Upper lobe of right lung (tissue), 1 donor: ENCODE measurements at regions not wholly inside any gene's neighbourhood (a gene's known extent, or its start where the extent isn't known, plus 50 kb on each side); places are given as distances from the start of the nearest gene placed in this dataset.

ENCODE experiments used
- ATAC-seq: fragments of 200-7000 bp; cut with Tn5 transposase; one replicate; pipeline ENCODE4 v1.9.1; 2020; ENCODE audit warnings: mild to moderate bottlenecking, moderate library complexity
- DNase-seq: peaks from one replicate; pipeline ENCODE4 v3.0.0-alpha.2; 2020
- H3K27ac ChIP-seq: fragments of 200-600 bp; one replicate; pipeline ENCODE4 v1.8.0; 2022
- H3K27me3 ChIP-seq: fragments of 200-600 bp; one replicate; pipeline ENCODE4 v1.8.0; 2022; ENCODE audit warnings: mild to moderate bottlenecking
- H3K36me3 ChIP-seq: fragments of 200-600 bp; one replicate; pipeline ENCODE4 v1.8.0; 2022
- H3K4me1 ChIP-seq: fragments of 200-600 bp; one replicate; pipeline ENCODE4 v1.8.0; 2022
- H3K4me3 ChIP-seq: fragments of 200-600 bp; one replicate; pipeline ENCODE4 v1.8.0; 2022; ENCODE audit warnings: mild to moderate bottlenecking
- H3K9me3 ChIP-seq: fragments of 200-600 bp; one replicate; pipeline ENCODE4 v1.8.0; 2022
- intact Hi-C: fragments of 100-400 bp; cut with DNase I; formaldehyde crosslinking; loops from one replicate; pipeline ENCODE4 v1.11.0; 2022
- TF ChIP-seq, protein P1 (sequence below): fragments of 200-600 bp; IDR thresholded peaks from one replicate; pipeline ENCODE4 v1.8.0; 2022; ENCODE audit warnings: antibody characterized with exemption
- donor health status: DM: no; HTN: yes; CAD: no; lungs with severe emphysema.

DNA sequence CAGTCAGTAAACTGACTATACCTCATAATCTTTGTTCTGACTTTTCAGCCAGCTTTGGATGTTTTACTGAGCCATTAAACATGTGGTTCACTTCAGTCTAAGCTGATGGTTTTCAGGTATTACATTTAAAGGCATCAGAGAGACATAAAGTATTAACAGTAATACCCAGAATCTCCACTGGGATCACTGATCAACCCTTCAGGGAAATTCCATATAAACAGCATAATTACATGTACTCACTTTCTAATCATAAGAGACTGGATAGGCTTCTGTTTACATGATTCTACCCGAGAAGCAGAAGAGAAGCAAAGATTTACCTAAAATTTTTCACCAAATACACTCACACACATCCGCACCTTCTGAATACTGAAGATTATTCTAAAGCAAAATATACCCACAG is 186.7 kb upstream of the FREM1 start:
- Histone ChIP-seq H3K4me3 (no peak overlapping the region), H3K36me3 (no peaks in the 10 kb centered on the region), H3K27ac (no peak overlapping the region), H3K4me1 (peaks cover 3% of the 10 kb centered on the region), H3K27me3 (no peaks in the 10 kb centered on the region), H3K9me3 (no peaks in the 10 kb centered on the region)
- TF ChIP-seq, protein P1, sequence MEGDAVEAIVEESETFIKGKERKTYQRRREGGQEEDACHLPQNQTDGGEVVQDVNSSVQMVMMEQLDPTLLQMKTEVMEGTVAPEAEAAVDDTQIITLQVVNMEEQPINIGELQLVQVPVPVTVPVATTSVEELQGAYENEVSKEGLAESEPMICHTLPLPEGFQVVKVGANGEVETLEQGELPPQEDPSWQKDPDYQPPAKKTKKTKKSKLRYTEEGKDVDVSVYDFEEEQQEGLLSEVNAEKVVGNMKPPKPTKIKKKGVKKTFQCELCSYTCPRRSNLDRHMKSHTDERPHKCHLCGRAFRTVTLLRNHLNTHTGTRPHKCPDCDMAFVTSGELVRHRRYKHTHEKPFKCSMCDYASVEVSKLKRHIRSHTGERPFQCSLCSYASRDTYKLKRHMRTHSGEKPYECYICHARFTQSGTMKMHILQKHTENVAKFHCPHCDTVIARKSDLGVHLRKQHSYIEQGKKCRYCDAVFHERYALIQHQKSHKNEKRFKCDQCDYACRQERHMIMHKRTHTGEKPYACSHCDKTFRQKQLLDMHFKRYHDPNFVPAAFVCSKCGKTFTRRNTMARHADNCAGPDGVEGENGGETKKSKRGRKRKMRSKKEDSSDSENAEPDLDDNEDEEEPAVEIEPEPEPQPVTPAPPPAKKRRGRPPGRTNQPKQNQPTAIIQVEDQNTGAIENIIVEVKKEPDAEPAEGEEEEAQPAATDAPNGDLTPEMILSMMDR: no peak
- intact Hi-C loops: no loop called here
- ATAC-seq: no peak
- no peak for DNase-seq

DNA sequence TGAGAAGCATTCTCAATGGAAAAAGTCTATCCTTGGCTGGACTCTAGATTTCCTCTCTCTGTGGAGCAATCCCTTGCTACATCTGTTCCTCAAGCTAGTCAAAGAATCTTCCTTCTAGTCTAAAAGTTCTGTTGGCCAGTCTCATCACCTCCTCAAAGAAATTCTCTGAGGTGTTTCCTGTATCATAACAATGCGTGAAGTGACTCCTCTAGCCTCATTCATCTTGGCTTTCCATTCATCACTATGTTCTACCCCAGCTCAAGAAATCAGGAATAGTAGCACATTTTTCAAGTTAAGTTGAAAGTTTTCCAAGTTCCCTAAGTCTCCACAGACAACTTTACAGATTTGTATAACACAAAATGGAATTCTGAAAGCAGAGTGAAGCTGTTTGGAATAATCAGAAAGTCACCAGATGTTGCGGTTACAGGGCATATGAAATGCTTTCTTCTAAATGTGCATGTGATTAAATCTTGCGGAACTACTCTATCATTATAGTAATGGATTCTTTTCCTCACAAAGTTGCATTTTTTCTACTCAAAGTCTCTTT is 176.6 kb upstream of the FREM1 start:
- H3K27ac ChIP-seq: no peak overlapping the region
- ATAC-seq: no peak

DNA sequence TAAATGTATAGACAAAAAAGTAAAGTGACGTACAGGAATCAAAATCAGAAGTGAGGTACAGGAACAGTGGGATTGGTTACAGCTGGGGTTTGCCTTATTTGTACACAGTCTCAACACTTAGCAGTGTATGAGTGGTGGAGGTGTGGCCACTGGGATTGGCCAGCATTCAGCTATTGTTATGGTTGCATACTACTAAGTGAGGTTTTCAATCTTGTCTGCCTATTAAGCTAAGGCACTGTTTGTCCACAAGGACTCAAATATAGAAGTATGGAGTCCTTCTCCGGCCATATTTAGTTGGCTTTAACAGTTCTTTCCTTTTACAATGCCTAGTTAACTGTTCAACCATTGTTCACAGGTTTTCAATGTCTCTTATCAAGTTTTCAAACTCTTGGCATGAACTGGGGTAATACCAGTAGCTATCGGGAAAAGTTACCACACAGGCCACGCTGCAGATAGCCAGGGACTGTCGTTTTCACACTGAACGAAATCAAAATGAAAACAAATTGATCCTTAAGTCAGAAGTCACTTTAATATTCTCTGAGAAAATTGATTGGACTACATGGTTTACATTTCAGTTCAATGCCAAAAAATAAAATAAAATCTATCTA is 176.0 kb upstream of the FREM1 start:
- ATAC-seq: no peak
- Histone ChIP-seq H3K4me3 (no peak overlapping the region), H3K36me3 (no peaks in the 10 kb centered on the region), H3K27ac (no peak overlapping the region), H3K27me3 (no peaks in the 10 kb centered on the region), H3K4me1 (no peaks in the 10 kb centered on the region), H3K9me3 (no peaks in the 10 kb centered on the region)
- TF ChIP-seq, protein P1: no peak
- DNase-seq: no peak
- intact Hi-C loops: no loop called here

More for the DNA sequence above, 176.6 kb upstream of the FREM1 start:
- no peaks in the 10 kb centered on the region for H3K4me1 ChIP-seq
- H3K27me3 ChIP-seq: no peaks in the 10 kb centered on the region
- no peak for DNase-seq
- H3K4me3 ChIP-seq: no peak overlapping the region
- TF ChIP-seq, protein P1: no peak
- H3K9me3 ChIP-seq: no peaks in the 10 kb centered on the region
- no peaks in the 10 kb centered on the region for H3K36me3 ChIP-seq
- intact Hi-C loops: no loop called here

DNA sequence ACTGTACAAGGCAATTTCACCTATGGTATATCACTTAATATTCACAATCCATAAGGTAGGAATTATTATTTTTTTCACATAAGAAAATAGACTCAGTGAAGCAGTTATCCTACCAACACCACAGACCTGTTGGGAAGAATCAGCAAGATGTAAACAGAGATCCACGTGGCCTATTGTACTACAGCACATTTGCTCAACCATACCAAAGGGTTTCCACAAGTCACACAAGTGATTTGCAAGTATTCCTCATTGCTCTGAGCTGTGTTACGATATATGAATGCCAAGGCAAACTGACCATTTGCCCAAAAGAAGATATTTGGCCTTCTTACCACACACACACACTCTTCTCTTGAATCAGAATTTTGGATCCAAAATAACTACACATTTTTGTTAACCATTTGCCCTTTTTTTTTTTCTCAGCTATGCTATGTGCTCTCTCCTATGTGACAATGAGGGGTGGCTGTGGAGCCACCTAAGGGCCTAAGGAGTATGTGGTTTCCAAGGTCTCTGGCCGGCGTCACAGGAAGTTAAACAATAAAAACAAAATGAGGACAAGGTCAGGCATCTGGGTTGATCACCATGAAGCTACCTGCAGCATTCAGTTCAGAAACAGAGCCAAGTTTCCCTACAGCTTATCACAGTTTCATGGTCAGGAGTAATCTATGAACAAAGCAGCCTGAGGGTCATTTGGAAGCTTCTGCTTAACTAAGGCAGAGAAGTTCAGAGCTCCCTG is 171.0 kb upstream of the FREM1 start:
- intact Hi-C loops: no loop called here
- Histone ChIP-seq H3K27ac (no peak overlapping the region), H3K4me1 (no peaks in the 10 kb centered on the region), H3K36me3 (no peaks in the 10 kb centered on the region), H3K4me3 (no peak overlapping the region), H3K27me3 (no peaks in the 10 kb centered on the region), H3K9me3 (no peaks in the 10 kb centered on the region)
- TF ChIP-seq, protein P1: no peak
- no peak for DNase-seq
- no peak for ATAC-seq

DNA sequence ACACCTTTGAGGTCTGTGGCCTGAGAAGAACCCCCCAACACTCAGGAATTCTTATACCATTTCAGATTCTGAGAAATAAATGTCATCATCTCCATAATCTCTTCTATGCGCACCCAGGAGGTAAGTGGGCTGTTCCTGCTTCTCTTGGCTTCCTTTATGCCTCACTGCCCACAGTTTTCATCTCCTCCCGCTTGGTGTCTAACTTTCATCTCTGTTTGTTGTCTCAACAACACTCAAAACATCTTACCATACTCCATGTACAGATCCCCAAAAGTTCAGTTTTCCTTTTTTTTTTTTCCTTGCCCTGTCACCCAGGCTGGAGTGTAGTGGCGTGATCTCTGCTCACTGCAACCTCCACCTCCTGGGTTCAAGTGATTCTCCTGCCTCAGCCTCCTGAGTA is 170.2 kb upstream of the FREM1 start:
- no peak for ATAC-seq
- TF ChIP-seq, protein P1: no peak
- no peaks in the 10 kb centered on the region for H3K9me3 ChIP-seq
- H3K4me3 ChIP-seq: no peak overlapping the region
- no peaks in the 10 kb centered on the region for H3K27me3 ChIP-seq
- H3K27ac ChIP-seq: no peak overlapping the region
- DNase-seq: no peak
- no peaks in the 10 kb centered on the region for H3K4me1 ChIP-seq
- H3K36me3 ChIP-seq: no peaks in the 10 kb centered on the region
- intact Hi-C loops: no loop called here
